ENCODE measurements at regions not wholly inside any gene's neighbourhood (a gene's known extent, or its start where the extent isn't known, plus 50 kb on each side); places are given as distances from the start of the nearest gene placed in this dataset.
"Not testable (repeated sequence)": the region's sequence is repeated elsewhere in the genome, so short reads cannot be mapped to it uniquely, and the experiment has no call there.

GRCh38 chr5:29001666-29002065 is 1963.3 kb upstream of the CDH9 start:
- H3K4me1 ChIP-seq (ENCODE audit: insufficient read depth, low read length) = no peaks in the 10 kb centered on the region
- no peaks in the 10 kb centered on the region for H3K27me3 ChIP-seq (ENCODE audit: insufficient read depth, low read length)
- no peak overlapping the region for H3K4me3 ChIP-seq (ENCODE audit: low read length)
- H2AFZ ChIP-seq (ENCODE audit: low read depth, low read length) = no peak overlapping the region
- H3K9me3 ChIP-seq (ENCODE audit: low read length) = no peaks in the 10 kb centered on the region
- H3K36me3 ChIP-seq (ENCODE audit: insufficient read depth, low read length) = no peaks in the 10 kb centered on the region

GRCh38 chr5:28984639-28985038 is 1946.3 kb upstream of the CDH9 start:
- Histone ChIP-seq H3K27me3 (ENCODE audit: insufficient read depth, low read length) (no peaks in the 10 kb centered on the region), H3K4me1 (ENCODE audit: insufficient read depth, low read length) (no peaks in the 10 kb centered on the region), H2AFZ (ENCODE audit: low read depth, low read length) (no peak overlapping the region), H3K4me3 (ENCODE audit: low read length) (no peak overlapping the region), H3K9me3 (ENCODE audit: low read length) (no peaks in the 10 kb centered on the region), H3K36me3 (ENCODE audit: insufficient read depth, low read length) (no peaks in the 10 kb centered on the region)

- H3K36me3 ChIP-seq (ENCODE audit: insufficient read depth, low read length) = no peaks in the 10 kb centered on the region
- H2AFZ ChIP-seq (ENCODE audit: low read depth, low read length) = no peak overlapping the region
Observed at GRCh38 chr5:28975508-28975907, 1937.1 kb upstream of the CDH9 start.

GRCh38 chr5:28967848-28968247 is 1929.5 kb upstream of the CDH9 start:
- Histone ChIP-seq H3K27me3 (ENCODE audit: insufficient read depth, low read length) (no peaks in the 10 kb centered on the region), H3K4me1 (ENCODE audit: insufficient read depth, low read length) (no peaks in the 10 kb centered on the region), H3K4me3 (ENCODE audit: low read length) (no peak overlapping the region), H3K36me3 (ENCODE audit: insufficient read depth, low read length) (no peaks in the 10 kb centered on the region), H2AFZ (ENCODE audit: low read depth, low read length) (no peak overlapping the region), H3K9me3 (ENCODE audit: low read length) (no peaks in the 10 kb centered on the region)

More at GRCh38 chr5:28975508-28975907, 1937.1 kb upstream of the CDH9 start:
- Histone ChIP-seq H3K9me3 (ENCODE audit: low read length) (no peaks in the 10 kb centered on the region), H3K27me3 (ENCODE audit: insufficient read depth, low read length) (no peaks in the 10 kb centered on the region), H3K4me1 (ENCODE audit: insufficient read depth, low read length) (no peaks in the 10 kb centered on the region), H3K4me3 (ENCODE audit: low read length) (no peak overlapping the region)

- Histone ChIP-seq H3K36me3 (ENCODE audit: insufficient read depth, low read length) (no peaks in the 10 kb centered on the region), H3K4me3 (ENCODE audit: low read length) (no peak overlapping the region), H2AFZ (ENCODE audit: low read depth, low read length) (no peak overlapping the region), H3K4me1 (ENCODE audit: insufficient read depth, low read length) (no peaks in the 10 kb centered on the region), H3K9me3 (ENCODE audit: low read length) (no peaks in the 10 kb centered on the region), H3K27me3 (ENCODE audit: insufficient read depth, low read length) (no peaks in the 10 kb centered on the region)
Observed at GRCh38 chr5:28961816-28962215, 1923.4 kb upstream of the CDH9 start.

- H3K9me3 ChIP-seq (ENCODE audit: low read length) = no peaks in the 10 kb centered on the region
- H3K4me1 ChIP-seq (ENCODE audit: insufficient read depth, low read length) = no peaks in the 10 kb centered on the region
- H3K4me3 ChIP-seq (ENCODE audit: low read length) = no peak overlapping the region
- H3K36me3 ChIP-seq (ENCODE audit: insufficient read depth, low read length) = no peaks in the 10 kb centered on the region
- no peak overlapping the region for H2AFZ ChIP-seq (ENCODE audit: low read depth, low read length)
- H3K27me3 ChIP-seq (ENCODE audit: insufficient read depth, low read length) = no peaks in the 10 kb centered on the region
Observed at GRCh38 chr5:28958581-28958980, 1920.2 kb upstream of the CDH9 start.

GRCh38 chr5:28957450-28957849 is 1919.1 kb upstream of the CDH9 start:
- Histone ChIP-seq H3K4me3 (ENCODE audit: low read length) (no peak overlapping the region), H3K36me3 (ENCODE audit: insufficient read depth, low read length) (no peaks in the 10 kb centered on the region), H3K27me3 (ENCODE audit: insufficient read depth, low read length) (no peaks in the 10 kb centered on the region), H3K4me1 (ENCODE audit: insufficient read depth, low read length) (no peaks in the 10 kb centered on the region), H2AFZ (ENCODE audit: low read depth, low read length) (no peak overlapping the region), H3K9me3 (ENCODE audit: low read length) (no peaks in the 10 kb centered on the region)

- Histone ChIP-seq H2AFZ (ENCODE audit: low read depth, low read length) (no peak overlapping the region), H3K4me1 (ENCODE audit: insufficient read depth, low read length) (no peaks in the 10 kb centered on the region), H3K36me3 (ENCODE audit: insufficient read depth, low read length) (no peaks in the 10 kb centered on the region), H3K27me3 (ENCODE audit: insufficient read depth, low read length) (no peaks in the 10 kb centered on the region), H3K9me3 (ENCODE audit: low read length) (no peaks in the 10 kb centered on the region), H3K4me3 (ENCODE audit: low read length) (no peak overlapping the region)
Observed at GRCh38 chr5:28954074-28954473, 1915.7 kb upstream of the CDH9 start.

- no peak overlapping the region for H2AFZ ChIP-seq (ENCODE audit: low read depth, low read length)
- H3K9me3 ChIP-seq (ENCODE audit: low read length) = no peaks in the 10 kb centered on the region
- H3K4me1 ChIP-seq (ENCODE audit: insufficient read depth, low read length) = no peaks in the 10 kb centered on the region
- H3K36me3 ChIP-seq (ENCODE audit: insufficient read depth, low read length) = no peaks in the 10 kb centered on the region
- H3K27me3 ChIP-seq (ENCODE audit: insufficient read depth, low read length) = no peaks in the 10 kb centered on the region
- no peak overlapping the region for H3K4me3 ChIP-seq (ENCODE audit: low read length)
Observed at GRCh38 chr5:28947865-28948264, 1909.5 kb upstream of the CDH9 start.

GRCh38 chr5:28945859-28946258 is 1907.5 kb upstream of the CDH9 start:
- Histone ChIP-seq H3K4me3 (ENCODE audit: low read length) (no peak overlapping the region), H3K4me1 (ENCODE audit: insufficient read depth, low read length) (no peaks in the 10 kb centered on the region), H3K27me3 (ENCODE audit: insufficient read depth, low read length) (no peaks in the 10 kb centered on the region), H3K36me3 (ENCODE audit: insufficient read depth, low read length) (no peaks in the 10 kb centered on the region), H3K9me3 (ENCODE audit: low read length) (no peaks in the 10 kb centered on the region), H2AFZ (ENCODE audit: low read depth, low read length) (no peak overlapping the region)

GRCh38 chr5:28929366-28929765 is 1891.0 kb upstream of the CDH9 start:
- H3K27me3 ChIP-seq (ENCODE audit: insufficient read depth, low read length) = not testable (repeated sequence)

GRCh38 chr5:28928327-28928790 is 1890.0 kb upstream of the CDH9 start:
- not testable (repeated sequence) for H3K4me1 ChIP-seq (ENCODE audit: insufficient read depth, low read length); H3K36me3 ChIP-seq (ENCODE audit: insufficient read depth, low read length); H3K4me3 ChIP-seq (ENCODE audit: low read length); H2AFZ ChIP-seq (ENCODE audit: low read depth, low read length); H3K27me3 ChIP-seq (ENCODE audit: insufficient read depth, low read length); H3K9me3 ChIP-seq (ENCODE audit: low read length)

More at GRCh38 chr5:28929366-28929765, 1891.0 kb upstream of the CDH9 start:
- not testable (repeated sequence) for H3K36me3 ChIP-seq (ENCODE audit: insufficient read depth, low read length); H2AFZ ChIP-seq (ENCODE audit: low read depth, low read length); H3K9me3 ChIP-seq (ENCODE audit: low read length); H3K4me1 ChIP-seq (ENCODE audit: insufficient read depth, low read length); H3K4me3 ChIP-seq (ENCODE audit: low read length)

GRCh38 chr5:28927559-28928326 is 1889.4 kb upstream of the CDH9 start:
- Histone ChIP-seq H3K27me3 (ENCODE audit: insufficient read depth, low read length) (no peaks in the 10 kb centered on the region), H3K36me3 (ENCODE audit: insufficient read depth, low read length) (no peaks in the 10 kb centered on the region), H3K4me3 (ENCODE audit: low read length) (no peak overlapping the region), H2AFZ (ENCODE audit: low read depth, low read length) (no peak overlapping the region), H3K4me1 (ENCODE audit: insufficient read depth, low read length) (no peaks in the 10 kb centered on the region), H3K9me3 (ENCODE audit: low read length) (no peaks in the 10 kb centered on the region)

GRCh38 chr5:28926422-28926821 is 1888.0 kb upstream of the CDH9 start:
- no peaks in the 10 kb centered on the region for H3K27me3 ChIP-seq (ENCODE audit: insufficient read depth, low read length)
- H3K36me3 ChIP-seq (ENCODE audit: insufficient read depth, low read length) = no peaks in the 10 kb centered on the region
- no peaks in the 10 kb centered on the region for H3K9me3 ChIP-seq (ENCODE audit: low read length)
- H3K4me3 ChIP-seq (ENCODE audit: low read length) = no peak overlapping the region
- H3K4me1 ChIP-seq (ENCODE audit: insufficient read depth, low read length) = no peaks in the 10 kb centered on the region
- no peak overlapping the region for H2AFZ ChIP-seq (ENCODE audit: low read depth, low read length)

All from neuron (in vitro differentiated cells).